ENCODE measurements at regions not wholly inside any gene's neighbourhood (a gene's known extent, or its start where the extent isn't known, plus 50 kb on each side); places are given as distances from the start of the nearest gene placed in this dataset.

DNA sequence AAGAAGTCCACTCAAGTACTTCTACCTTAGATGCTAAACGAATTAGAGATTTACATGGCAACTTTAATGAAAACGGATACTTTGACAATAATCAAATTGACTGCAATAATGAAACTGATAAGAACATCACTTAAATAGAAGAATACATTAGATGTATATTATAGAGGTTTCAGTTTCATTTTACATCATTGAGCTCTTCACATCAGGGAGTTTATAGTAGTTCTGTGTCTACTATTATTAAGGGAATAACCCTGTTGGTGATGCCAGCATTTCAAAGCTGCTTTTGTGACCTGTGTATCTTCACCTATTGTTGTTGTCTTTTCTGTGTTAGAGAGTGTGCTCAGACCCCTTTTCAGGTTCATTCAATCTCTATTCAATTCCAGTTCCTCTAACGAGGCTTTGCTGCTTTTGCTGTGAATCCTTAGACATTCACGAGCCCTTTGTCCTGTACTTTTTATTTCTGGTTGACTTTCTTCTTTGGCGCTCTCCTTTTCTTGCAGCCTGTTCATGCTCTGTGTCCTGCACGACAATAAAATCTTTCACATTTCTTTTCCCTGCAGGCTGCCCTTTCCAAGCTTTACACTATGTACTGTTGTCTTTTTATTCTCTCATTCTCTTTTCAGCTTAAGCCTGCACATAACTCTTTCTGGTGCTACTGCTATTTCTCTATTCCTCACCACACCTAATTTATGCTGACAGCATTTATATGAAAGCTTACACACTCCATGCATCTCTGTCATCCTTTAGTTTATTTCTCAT is 232.1 kb downstream of the CPE start:
- DNase-seq (ENCODE audit: low read depth), result no peak

- no peak for DNase-seq (ENCODE audit: low read depth)
Measured at GRCh38 chr4:165612936-165613335, 234.1 kb downstream of the CPE start.

GRCh38 chr4:165613581-165613980 is 234.8 kb downstream of the CPE start:
- no peak for DNase-seq (ENCODE audit: low read depth)

DNA sequence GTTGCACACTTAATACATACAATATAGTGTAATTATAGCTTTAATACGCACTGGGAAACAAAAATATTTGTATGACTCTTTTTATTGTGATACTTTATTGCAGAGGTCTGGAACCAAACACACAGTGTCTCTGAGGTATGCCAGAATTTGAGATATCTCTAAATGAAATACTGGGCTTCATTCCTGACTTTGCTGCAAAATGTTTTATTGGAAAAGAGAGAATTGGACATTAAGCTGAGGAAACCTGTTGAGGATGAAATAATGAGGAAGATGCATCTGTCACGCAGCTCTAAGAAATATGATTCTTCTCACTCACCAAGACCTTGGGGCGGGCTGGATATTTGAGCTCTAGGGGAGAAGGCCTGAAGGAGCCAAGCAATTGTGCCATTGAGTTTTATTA is 242.1 kb downstream of the CPE start:
- no peak for DNase-seq (ENCODE audit: low read depth)

DNA sequence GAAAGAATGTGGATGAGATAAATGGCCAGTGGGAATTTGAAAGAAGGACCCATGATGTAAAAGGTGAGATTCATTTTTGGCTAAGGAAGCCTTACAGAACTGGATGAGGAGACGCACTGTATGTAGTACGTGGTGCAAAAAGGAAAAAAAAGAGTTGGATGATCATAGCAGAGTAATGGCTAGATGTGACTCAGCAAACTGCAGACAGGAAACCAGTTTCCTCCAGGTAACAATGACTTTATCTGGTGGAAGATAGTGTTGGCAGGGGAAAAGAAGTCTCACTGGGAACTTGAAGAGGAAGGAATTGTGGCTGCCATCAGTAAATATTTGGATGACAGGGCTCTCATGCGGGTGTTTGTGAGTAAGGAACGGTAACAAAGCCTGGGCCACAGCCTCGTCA is 243.2 kb downstream of the CPE start:
- DNase-seq (ENCODE audit: low read depth), result no peak

DNA sequence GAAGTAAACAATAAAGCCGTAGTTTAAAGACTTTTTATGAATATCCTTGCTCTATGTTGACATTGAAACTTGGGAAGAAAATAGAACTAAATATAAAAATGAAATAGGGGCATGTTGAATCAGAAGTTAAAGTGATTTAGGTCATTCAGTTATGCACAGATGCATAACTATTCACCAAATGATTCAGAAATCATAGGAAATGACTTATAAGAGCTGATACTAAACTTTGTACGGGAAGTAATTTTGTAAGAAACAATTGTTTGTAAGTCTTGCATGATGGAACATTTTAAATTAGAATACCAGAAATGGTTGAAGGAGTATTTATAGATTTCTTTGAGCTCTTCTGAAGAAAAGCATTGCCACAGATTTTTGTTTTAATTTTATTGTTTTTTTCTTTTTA is 246.5 kb downstream of the CPE start:
- DNase-seq (ENCODE audit: low read depth), result no peak

- no peak for DNase-seq (ENCODE audit: low read depth)
Measured at GRCh38 chr4:165626316-165626715, 246.7 kb upstream of the TLL1 start.

DNA sequence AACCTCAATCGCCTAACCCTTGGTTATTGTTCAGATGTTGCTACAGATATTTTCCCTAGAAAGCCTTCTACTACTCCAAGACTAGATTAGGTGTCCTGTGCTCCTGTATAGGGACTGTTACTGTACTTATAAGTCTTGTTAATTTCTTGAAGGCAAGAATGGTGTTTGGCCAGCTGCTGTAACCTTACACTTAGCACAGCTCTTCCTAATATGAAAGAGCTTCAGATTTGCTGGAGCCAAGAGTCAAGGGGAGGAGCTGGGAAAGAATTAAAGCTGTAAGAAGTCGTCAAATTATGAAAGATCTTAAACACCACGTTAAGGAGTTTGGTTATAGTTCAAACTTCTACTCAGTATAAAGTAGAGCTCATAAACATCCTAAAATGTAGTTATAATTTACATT is 245.9 kb upstream of the TLL1 start:
- peak; percentile 38 for DNase-seq (ENCODE audit: low read depth)

DNA sequence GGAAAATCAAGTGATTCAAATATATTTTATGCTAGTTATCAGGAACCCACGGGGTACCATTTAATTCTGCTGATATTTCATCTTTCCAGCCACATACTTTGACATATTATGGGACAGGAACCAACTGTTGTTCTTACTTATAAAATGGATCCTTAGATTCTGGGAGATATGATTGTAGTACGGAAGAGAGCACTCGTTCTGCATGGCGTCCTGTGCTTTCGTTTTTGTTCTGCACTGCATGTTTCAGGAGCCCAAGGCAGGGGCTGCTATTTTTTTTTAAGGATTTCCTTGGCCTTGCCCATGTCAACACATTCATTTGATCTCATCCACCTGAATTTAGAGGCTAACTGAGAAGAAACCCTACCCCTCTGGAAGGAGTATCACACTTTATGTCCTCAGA is 245.5 kb upstream of the TLL1 start:
- DNase-seq (ENCODE audit: low read depth), result peak; percentile 22

DNA sequence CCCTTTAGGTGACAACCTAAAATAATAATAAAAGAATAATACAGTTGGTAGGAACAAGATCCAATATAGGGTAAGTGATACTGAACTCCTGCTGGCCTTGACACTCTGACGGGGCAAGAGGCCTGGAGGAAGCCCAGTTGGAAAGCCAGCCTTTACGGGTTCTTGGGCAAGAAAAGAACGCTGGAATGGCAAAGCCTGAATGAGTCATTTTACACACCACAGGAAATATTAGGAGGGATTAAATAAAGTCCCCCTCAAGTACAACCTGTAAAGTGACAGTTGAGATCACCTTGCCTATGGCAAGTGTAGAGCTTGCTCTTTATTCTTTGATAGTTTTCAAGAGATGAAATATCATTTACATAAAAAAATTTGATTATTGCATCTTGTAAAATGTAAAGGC is 244.5 kb upstream of the TLL1 start:
- peak; percentile 37 for DNase-seq (ENCODE audit: low read depth)

GRCh38 chr4:165630671-165631070 is 242.4 kb upstream of the TLL1 start:
- no peak for DNase-seq (ENCODE audit: low read depth)

GRCh38 chr4:165631208-165631894 is 241.7 kb upstream of the TLL1 start:
- no peak for DNase-seq (ENCODE audit: low read depth)

GRCh38 chr4:165631912-165632311 is 241.1 kb upstream of the TLL1 start:
- DNase-seq (ENCODE audit: low read depth), result no peak

DNA sequence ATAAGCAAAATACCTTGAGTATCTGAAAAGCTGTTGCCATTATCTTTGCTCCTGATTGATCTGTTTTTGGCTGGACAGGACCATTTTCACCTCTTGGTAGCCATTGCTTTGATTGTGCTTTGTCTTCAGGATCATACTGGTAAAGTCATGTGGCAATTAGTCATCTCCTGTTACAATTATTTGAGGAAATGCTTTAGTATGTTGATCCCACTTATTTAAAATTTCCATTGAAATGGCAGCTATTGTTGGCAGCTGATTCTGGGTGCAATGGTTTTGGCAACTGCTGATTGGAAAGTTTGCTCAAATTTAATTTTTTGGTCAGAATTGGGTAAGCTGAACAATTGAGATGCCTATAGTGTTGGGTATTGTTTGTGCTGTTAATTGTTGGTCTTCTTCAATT is 238.3 kb upstream of the TLL1 start:
- DNase-seq (ENCODE audit: low read depth), result no peak

DNA sequence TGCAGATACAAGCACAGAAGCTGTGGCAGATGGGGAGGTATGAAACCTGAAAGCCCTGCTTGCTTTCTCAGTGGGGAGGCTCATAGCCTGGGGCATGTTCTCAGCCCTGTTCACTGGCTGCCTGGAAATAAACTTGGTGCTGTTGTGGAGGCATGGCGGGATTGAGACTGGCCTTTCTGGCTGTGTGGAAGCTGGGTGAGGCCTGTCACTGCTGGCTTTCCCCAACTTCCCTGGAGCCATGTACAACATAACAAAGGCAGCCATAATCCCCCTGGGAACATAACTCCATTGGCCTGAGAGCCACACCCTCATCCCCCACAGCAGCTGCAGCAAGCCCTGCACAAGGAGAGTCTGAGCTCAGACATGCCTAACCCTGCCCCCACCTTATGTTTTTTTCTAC is 237.7 kb upstream of the TLL1 start:
- DNase-seq (ENCODE audit: low read depth), result peak; percentile 9

GRCh38 chr4:165635951-165636350 is 237.1 kb upstream of the TLL1 start:
- no peak for DNase-seq (ENCODE audit: low read depth)

GRCh38 chr4:165651901-165652300 is 221.1 kb upstream of the TLL1 start:
- no peak for DNase-seq (ENCODE audit: low read depth)

GRCh38 chr4:165654556-165654955 is 218.5 kb upstream of the TLL1 start:
- no peak for DNase-seq (ENCODE audit: low read depth)

DNA sequence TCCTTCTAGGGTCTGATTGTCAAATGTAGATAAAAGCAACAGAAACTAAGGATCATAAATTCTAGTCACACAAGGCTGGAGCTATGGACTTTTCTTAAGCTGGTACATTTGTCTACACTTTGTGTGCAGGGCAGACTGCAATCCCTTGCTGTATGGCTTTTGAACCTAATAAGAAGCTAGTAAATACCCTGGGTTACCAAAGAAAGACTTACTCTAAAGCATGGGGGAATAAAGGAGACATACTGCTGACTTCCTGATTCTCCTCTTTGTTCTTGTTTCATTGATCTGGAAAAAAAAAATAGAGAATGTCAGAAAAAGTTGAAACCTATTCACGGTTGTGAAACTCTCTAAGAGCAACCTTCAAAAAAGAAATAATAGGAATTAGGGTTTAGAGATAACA is 216.6 kb upstream of the TLL1 start:
- DNase-seq (ENCODE audit: low read depth), result no peak

GRCh38 chr4:165656829-165657490 is 216.1 kb upstream of the TLL1 start:
- no peak for DNase-seq (ENCODE audit: low read depth)

DNA sequence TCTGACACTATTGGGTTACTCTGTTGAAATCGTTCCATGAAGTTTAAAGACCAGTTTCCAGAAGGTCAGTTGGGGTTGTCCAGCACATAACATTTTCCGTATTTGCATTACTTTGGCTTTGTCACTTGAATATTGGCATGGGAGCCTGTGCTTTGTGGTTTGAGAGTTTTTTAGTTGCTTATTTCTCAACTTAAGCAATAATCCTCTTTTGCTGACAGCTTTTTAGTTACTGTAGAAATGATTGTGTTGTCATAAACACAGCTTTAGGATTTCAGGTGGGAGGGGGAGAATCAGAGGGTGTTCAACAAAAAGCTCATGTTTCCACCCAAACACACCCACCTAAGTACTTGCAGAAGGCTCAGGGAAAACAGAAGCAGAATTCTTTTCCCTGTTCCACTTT is 210.7 kb upstream of the TLL1 start:
- DNase-seq (ENCODE audit: low read depth), result no peak

DNA sequence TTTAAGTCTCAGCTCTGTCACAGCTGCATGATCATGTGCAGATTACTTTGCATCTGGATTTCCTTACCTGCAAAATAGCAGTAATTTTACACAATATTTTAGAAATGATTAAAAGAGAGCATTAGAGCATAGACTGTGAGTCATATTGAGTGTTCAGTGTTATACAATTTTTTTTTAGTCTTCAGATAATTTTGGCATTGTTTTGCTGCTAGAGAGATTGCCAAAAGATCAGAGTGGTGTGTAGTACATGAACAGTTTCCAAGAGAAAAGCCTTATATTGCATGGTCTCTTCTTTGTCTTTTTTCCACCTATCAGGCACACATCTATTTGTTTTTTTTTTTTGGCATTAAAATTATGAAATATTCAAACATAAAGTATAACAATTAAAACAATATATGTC is 209.6 kb upstream of the TLL1 start:
- no peak for DNase-seq (ENCODE audit: low read depth)

GRCh38 chr4:165666836-165667235 is 206.2 kb upstream of the TLL1 start:
- DNase-seq (ENCODE audit: low read depth), result no peak
